WTC11 (cell line): ENCODE measurements at regions not wholly inside any gene's neighbourhood (a gene's known extent, or its start where the extent isn't known, plus 50 kb on each side); places are given as distances from the start of the nearest gene placed in this dataset.

Experiments
- ATAC-seq: fragments of 200-7000 bp; cut with Tn5 transposase; 2 replicates; pipeline ENCODE4 v1.10.0; 2021; ENCODE audit warnings: mild to moderate bottlenecking, moderate library complexity
- CTCF ChIA-PET: fragments of 300-600 bp; sonication (Branson Sonifier 250); formaldehyde crosslinking; loops from one replicate; lab custom pipeline; 2021; ENCODE audit warnings: antibody characterized with exemption; lab: Charles Lee
- POLR2A ChIA-PET: fragments of 350-600 bp; sonication (Branson Sonifier 250); formaldehyde crosslinking; loops from one replicate; lab custom pipeline; 2021; ENCODE audit warnings: antibody characterized with exemption; lab: Charles Lee
- DNase-seq: peaks from one replicate; pipeline ENCODE4 v3.0.0; 2021; ENCODE audit warnings: low spot score
- H3K27ac Mint-ChIP-seq: 2 replicates; pipeline ENCODE4 v1.8.0; 2021; ENCODE audit warnings: mixed read lengths
- H3K27me3 Mint-ChIP-seq: 2 replicates; pipeline ENCODE4 v1.8.0; 2021; ENCODE audit warnings: low read depth, mild to moderate bottlenecking, moderate library complexity, mixed read lengths
- H3K36me3 Mint-ChIP-seq: 2 replicates; pipeline ENCODE4 v1.8.0; 2021; ENCODE audit warnings: mixed read lengths
- H3K4me1 Mint-ChIP-seq: 2 replicates; pipeline ENCODE4 v1.8.0; 2022; ENCODE audit warnings: mixed read lengths
- H3K4me3 Mint-ChIP-seq: 2 replicates; pipeline ENCODE4 v1.8.0; 2021; ENCODE audit warnings: mild to moderate bottlenecking, moderate library complexity, mixed read lengths
- H3K9me3 Mint-ChIP-seq: 2 replicates; pipeline ENCODE4 v1.8.0; 2021; ENCODE audit warnings: mixed read lengths
- CBFB ChIP-seq: sonication (generic); formaldehyde crosslinking; IDR thresholded peaks from 2 replicates; pipeline ENCODE4 v1.8.1; 2022; ENCODE audit warnings: mild to moderate bottlenecking, low read depth, missing genetic modification reagents
- CREB1 ChIP-seq: sonication (generic); formaldehyde crosslinking; IDR thresholded peaks from 2 replicates; pipeline ENCODE4 v1.8.0; 2023; ENCODE audit warnings: mild to moderate bottlenecking, missing genetic modification reagents
- E2F4 ChIP-seq: sonication (generic); formaldehyde crosslinking; IDR thresholded peaks from 2 replicates; pipeline ENCODE4 v1.8.1; 2022; ENCODE audit warnings: low read depth, mild to moderate bottlenecking, moderate library complexity, missing genetic modification reagents, borderline replicate concordance
- ETV6 ChIP-seq: sonication (generic); formaldehyde crosslinking; IDR thresholded peaks from 2 replicates; pipeline ENCODE4 v1.8.1; 2022; ENCODE audit warnings: mild to moderate bottlenecking, missing genetic modification reagents
- IRF1 ChIP-seq: sonication (generic); formaldehyde crosslinking; IDR thresholded peaks from 2 replicates; pipeline ENCODE4 v1.8.0; 2023; ENCODE audit warnings: missing genetic modification reagents
- NR2C2 ChIP-seq: sonication (generic); formaldehyde crosslinking; IDR thresholded peaks from 2 replicates; pipeline ENCODE4 v1.8.0; 2022; ENCODE audit warnings: mild to moderate bottlenecking, missing genetic modification reagents
- PRDM15 ChIP-seq: sonication (generic); formaldehyde crosslinking; IDR thresholded peaks from 2 replicates; pipeline ENCODE4 v1.8.0; 2022; ENCODE audit warnings: missing genetic modification reagents
- SOX15 ChIP-seq: fragments of 250-450 bp; sonication (Bioruptor Pico); IDR thresholded peaks from 2 replicates; pipeline ENCODE4 v1.9.0; 2021; ENCODE audit warnings: mild to moderate bottlenecking
- SP1 ChIP-seq: sonication (generic); formaldehyde crosslinking; conservative IDR thresholded peaks from 2 replicates; pipeline ENCODE4 v1.8.1; 2022; ENCODE audit warnings: missing genetic modification reagents
- ZBTB21 ChIP-seq: sonication (generic); formaldehyde crosslinking; IDR thresholded peaks from 2 replicates; pipeline ENCODE4 v1.8.1; 2023; ENCODE audit warnings: mild to moderate bottlenecking, missing genetic modification reagents, borderline replicate concordance
- ZNF263 ChIP-seq: sonication (generic); formaldehyde crosslinking; IDR thresholded peaks from 2 replicates; pipeline ENCODE4 v1.8.1; 2022; ENCODE audit warnings: low read depth, mild to moderate bottlenecking, moderate library complexity, missing genetic modification reagents
- ZNF416 ChIP-seq: fragments of 250-450 bp; sonication (Bioruptor Pico); IDR thresholded peaks from 2 replicates; pipeline ENCODE4 v1.9.0; 2021; ENCODE audit warnings: mild to moderate bottlenecking, inconsistent platforms
- TF ChIP-seq, protein P1 (sequence below): fragments of 250-450 bp; sonication (Bioruptor Pico); IDR thresholded peaks from 2 replicates; pipeline ENCODE4 v2.1.2; 2022; ENCODE audit warnings: mild to moderate bottlenecking, moderate library complexity
- TF ChIP-seq, protein P2 (sequence below): sonication (generic); formaldehyde crosslinking; IDR thresholded peaks from 2 replicates; pipeline ENCODE4 v1.8.0; 2023; ENCODE audit warnings: missing genetic modification reagents, mild to moderate bottlenecking, borderline replicate concordance
- TF ChIP-seq, protein P3 (sequence below): sonication (generic); formaldehyde crosslinking; IDR thresholded peaks from 2 replicates; pipeline ENCODE4 v1.8.1; 2023; ENCODE audit warnings: mild to moderate bottlenecking, missing genetic modification reagents, moderate library complexity

DNA sequence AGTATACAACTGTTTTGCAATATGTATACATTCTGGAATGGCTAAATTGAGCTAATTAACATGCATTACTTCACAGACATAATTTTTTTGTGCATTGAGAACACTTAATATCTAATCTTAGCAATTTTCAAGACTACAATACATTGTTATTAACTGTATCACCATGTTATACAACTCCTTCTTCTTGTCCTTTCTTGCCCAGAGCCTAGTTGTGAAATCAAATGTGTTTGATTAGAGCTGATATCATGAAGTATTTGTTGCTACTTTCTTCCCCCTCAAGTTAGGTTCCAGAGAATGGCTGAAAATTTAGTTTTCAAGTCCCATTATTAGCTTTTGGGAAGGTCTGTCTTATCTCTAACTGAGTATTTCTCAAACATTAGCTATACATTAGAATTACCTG, 607.8 kb downstream of the PSAT1 start (continued):
- TF ChIP-seq PRDM15 (CRISPR knock-in tag), result no peak
- TF ChIP-seq, protein P1, sequence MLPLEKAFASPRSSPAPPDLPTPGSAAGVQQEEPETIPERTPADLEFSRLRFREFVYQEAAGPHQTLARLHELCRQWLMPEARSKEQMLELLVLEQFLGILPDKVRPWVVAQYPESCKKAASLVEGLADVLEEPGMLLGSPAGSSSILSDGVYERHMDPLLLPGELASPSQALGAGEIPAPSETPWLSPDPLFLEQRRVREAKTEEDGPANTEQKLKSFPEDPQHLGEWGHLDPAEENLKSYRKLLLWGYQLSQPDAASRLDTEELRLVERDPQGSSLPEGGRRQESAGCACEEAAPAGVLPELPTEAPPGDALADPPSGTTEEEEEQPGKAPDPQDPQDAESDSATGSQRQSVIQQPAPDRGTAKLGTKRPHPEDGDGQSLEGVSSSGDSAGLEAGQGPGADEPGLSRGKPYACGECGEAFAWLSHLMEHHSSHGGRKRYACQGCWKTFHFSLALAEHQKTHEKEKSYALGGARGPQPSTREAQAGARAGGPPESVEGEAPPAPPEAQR (CRISPR knock-in tag), result no peak
- TF ChIP-seq, all 79 proteins: peak for 0

DNA sequence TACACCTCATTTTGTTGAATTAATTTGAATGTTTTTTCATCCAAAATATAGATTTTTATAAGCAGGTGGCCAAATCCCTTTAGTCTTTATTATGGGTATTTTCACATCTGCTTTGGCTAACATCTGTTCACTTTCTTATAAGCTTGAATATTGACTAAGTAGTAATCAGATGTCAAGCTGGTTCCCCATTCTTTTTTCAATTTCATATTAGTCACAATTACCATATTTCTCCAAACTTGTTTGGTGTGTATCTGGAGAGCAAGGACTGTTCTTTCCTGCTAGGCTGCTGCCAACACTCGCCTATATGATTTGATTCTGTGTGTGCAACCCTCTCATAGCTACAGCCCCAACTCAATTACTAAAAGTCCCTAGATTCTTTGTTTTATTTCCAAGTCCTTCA, 608.5 kb downstream of the PSAT1 start:
- TF ChIP-seq, protein P2, sequence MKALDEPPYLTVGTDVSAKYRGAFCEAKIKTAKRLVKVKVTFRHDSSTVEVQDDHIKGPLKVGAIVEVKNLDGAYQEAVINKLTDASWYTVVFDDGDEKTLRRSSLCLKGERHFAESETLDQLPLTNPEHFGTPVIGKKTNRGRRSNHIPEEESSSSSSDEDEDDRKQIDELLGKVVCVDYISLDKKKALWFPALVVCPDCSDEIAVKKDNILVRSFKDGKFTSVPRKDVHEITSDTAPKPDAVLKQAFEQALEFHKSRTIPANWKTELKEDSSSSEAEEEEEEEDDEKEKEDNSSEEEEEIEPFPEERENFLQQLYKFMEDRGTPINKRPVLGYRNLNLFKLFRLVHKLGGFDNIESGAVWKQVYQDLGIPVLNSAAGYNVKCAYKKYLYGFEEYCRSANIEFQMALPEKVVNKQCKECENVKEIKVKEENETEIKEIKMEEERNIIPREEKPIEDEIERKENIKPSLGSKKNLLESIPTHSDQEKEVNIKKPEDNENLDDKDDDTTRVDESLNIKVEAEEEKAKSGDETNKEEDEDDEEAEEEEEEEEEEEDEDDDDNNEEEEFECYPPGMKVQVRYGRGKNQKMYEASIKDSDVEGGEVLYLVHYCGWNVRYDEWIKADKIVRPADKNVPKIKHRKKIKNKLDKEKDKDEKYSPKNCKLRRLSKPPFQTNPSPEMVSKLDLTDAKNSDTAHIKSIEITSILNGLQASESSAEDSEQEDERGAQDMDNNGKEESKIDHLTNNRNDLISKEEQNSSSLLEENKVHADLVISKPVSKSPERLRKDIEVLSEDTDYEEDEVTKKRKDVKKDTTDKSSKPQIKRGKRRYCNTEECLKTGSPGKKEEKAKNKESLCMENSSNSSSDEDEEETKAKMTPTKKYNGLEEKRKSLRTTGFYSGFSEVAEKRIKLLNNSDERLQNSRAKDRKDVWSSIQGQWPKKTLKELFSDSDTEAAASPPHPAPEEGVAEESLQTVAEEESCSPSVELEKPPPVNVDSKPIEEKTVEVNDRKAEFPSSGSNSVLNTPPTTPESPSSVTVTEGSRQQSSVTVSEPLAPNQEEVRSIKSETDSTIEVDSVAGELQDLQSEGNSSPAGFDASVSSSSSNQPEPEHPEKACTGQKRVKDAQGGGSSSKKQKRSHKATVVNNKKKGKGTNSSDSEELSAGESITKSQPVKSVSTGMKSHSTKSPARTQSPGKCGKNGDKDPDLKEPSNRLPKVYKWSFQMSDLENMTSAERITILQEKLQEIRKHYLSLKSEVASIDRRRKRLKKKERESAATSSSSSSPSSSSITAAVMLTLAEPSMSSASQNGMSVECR (CRISPR knock-in tag), result no peak
- TF ChIP-seq, protein P3, sequence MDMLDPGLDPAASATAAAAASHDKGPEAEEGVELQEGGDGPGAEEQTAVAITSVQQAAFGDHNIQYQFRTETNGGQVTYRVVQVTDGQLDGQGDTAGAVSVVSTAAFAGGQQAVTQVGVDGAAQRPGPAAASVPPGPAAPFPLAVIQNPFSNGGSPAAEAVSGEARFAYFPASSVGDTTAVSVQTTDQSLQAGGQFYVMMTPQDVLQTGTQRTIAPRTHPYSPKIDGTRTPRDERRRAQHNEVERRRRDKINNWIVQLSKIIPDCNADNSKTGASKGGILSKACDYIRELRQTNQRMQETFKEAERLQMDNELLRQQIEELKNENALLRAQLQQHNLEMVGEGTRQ (CRISPR knock-in tag), result no peak
- no peak for TF ChIP-seq SOX15 (CRISPR knock-in tag)
- no peak for TF ChIP-seq NR2C2 (CRISPR knock-in tag)
- TF ChIP-seq, protein P1 (CRISPR knock-in tag), result no peak
- no peak for TF ChIP-seq CREB1
- no peak for TF ChIP-seq ZBTB21 (CRISPR knock-in tag)
- no peak for TF ChIP-seq ETV6 (CRISPR knock-in tag)
- no peak for TF ChIP-seq ZNF416 (CRISPR knock-in tag)
- TF ChIP-seq SP1, result no peak
- no peak for TF ChIP-seq CBFB (CRISPR knock-in tag)
- no peak for TF ChIP-seq E2F4 (CRISPR knock-in tag)
- no peak for TF ChIP-seq IRF1 (CRISPR knock-in tag)
- TF ChIP-seq ZNF263 (CRISPR knock-in tag), result no peak
- TF ChIP-seq, all 79 proteins: peak for 0

More for the DNA sequence above, 608.5 kb downstream of the PSAT1 start:
- Mint-ChIP-seq H3K27ac (no peak overlapping the region), H3K4me1 (no peaks in the 10 kb centered on the region), H3K36me3 (no peaks in the 10 kb centered on the region), H3K27me3 (no peaks in the 10 kb centered on the region), H3K9me3 (peaks cover 10% of the 10 kb centered on the region), H3K4me3 (no peak overlapping the region)
- ATAC-seq (no peak), DNase-seq (no peak)
- ChIA-PET POLR2A (no interaction called here), CTCF (interaction anchor here (1.7 kb wide), 1 partner anchor 229 kb away, joined by 4 read pairs; no protein-coding TSS in a partner anchor)
